GM12801 (cell line): ENCODE measurements at regions not wholly inside any gene's neighbourhood (a gene's known extent, or its start where the extent isn't known, plus 50 kb on each side); places are given as distances from the start of the nearest gene placed in this dataset.

Source experiments
- TF ChIP-seq, protein P1 (sequence below): IDR thresholded peaks from one replicate; pipeline ENCODE4 v1.5.1; 2011; ENCODE audit warnings: control low read depth; ENCODE audit not compliant: insufficient read length; ENCODE audit errors: extremely low read depth

DNA sequence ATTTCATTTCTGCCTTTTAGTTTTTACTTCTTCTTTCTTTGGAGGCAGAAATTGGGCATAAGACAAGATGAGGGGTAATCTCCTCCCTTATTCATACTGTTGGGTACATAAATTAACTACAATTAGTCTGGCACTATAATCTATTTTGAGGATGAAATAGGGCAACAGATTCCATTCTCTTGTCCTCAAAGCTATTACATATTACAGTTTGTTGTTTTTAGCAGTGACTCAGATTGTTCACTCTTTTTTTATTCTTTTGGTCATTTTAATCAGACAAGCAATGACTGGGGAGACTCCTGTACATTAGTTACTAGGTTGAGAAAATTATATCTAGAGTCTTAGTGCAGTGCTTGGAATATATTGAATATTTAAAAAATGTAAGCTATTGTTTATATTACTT lies 556.0 kb downstream of the OTOL1 start:
- TF ChIP-seq, protein P1, sequence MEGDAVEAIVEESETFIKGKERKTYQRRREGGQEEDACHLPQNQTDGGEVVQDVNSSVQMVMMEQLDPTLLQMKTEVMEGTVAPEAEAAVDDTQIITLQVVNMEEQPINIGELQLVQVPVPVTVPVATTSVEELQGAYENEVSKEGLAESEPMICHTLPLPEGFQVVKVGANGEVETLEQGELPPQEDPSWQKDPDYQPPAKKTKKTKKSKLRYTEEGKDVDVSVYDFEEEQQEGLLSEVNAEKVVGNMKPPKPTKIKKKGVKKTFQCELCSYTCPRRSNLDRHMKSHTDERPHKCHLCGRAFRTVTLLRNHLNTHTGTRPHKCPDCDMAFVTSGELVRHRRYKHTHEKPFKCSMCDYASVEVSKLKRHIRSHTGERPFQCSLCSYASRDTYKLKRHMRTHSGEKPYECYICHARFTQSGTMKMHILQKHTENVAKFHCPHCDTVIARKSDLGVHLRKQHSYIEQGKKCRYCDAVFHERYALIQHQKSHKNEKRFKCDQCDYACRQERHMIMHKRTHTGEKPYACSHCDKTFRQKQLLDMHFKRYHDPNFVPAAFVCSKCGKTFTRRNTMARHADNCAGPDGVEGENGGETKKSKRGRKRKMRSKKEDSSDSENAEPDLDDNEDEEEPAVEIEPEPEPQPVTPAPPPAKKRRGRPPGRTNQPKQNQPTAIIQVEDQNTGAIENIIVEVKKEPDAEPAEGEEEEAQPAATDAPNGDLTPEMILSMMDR: no peak

GRCh38 chr3:162072656-162073164 lies 576.1 kb downstream of the OTOL1 start:
- TF ChIP-seq, protein P1: no peak

DNA sequence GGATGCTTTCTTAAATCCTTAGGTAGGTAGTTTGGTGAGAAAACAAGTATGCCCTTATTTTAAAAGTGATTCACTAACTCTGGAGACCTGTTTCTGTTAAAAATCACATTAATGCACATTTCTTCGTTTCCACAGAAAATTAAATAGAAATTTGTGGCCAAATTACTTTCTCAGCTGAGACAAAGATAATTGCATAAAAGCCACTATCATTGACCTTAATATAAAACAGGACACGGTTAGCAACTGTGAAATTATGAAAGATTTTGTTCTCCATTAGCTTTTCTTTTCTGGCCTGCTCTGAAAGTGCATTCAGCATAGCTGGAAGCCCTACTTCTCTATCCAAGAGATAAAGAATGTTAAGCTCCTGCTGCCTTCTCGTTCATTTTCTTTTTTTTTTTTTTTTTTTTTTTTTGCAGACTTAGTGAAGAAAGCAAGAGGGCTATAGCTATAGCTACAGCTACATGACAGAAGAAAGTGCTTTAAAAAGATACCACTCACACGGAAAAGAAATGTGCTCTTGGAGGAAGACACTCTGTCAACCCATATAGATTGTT lies 576.9 kb downstream of the OTOL1 start:
- TF ChIP-seq, protein P1: no peak

DNA sequence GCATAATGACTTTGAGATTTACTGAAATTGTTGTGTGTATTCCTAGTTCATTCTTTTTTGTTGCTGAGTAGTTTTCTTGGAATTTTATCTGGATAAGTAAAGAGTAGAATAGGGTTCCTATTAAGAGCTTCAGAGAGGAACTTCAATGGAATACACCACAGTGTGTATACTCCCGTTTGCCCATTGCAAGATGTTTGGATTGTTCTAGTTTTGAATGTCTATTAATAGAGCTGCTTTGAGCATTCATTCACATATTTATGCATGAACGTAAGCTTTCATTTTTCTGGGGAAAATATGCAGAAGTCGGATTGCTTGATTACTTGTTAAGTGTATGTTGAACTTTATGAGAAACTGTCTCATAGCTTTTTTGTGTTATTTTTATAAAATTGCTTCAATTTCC lies 580.5 kb downstream of the OTOL1 start:
- TF ChIP-seq, protein P1: no peak

DNA sequence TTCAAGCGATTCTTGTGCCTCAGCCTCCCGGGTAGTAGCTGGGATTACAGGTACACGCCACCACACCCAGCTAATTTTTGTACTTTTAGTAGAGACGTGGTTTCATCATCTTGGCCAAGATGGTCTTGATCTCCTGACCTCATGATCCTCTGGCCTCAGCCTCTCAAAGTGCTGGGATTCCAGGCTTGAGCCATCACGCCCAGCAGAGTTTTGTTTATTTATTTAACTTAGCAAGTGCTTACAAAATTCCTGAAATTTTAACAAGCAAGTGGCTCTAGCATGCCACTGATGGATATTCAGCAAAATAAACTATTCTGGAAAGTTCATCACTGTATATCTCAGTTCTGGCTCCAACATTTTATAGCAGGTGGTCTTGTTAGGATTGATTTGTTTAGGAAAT lies 585.9 kb downstream of the OTOL1 start:
- TF ChIP-seq, protein P1: no peak

- TF ChIP-seq, protein P1: no peak
Observed at GRCh38 chr3:162087361-162087760, 590.8 kb downstream of the OTOL1 start.

GRCh38 chr3:162092751-162093150 lies 596.1 kb downstream of the OTOL1 start:
- TF ChIP-seq, protein P1: no peak
